ENCODE measurements at regions not wholly inside any gene's neighbourhood (a gene's known extent, or its start where the extent isn't known, plus 50 kb on each side); places are given as distances from the start of the nearest gene placed in this dataset.

DNA sequence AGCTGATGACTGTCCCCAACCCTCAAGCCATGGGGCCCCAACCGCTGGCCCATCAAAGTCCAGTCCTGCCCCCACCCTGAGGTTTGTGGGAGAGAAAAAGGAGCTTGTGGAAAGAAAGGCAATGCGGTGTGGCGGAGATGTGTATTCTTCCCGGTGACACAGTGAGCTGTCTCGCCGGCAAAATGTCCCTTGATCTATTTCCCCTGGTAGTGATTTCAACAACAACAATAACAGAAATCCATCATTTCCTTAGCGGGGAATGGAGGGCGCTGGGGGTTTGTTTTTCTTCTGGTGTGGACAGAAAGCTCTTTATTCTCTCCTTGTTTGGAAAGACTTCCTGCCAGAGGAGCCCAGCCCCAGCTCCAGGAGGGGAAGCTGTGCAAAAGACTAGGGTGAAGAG lies 93.7 kb upstream of the LHX5 start:
- no peak for DNase-seq (ENCODE audit: extremely low spot score, unreplicated experiment)
- Mint-ChIP-seq H3K36me3 (ENCODE audit: unreplicated experiment) (no peaks in the 10 kb centered on the region), H3K4me1 (ENCODE audit: unreplicated experiment) (no peaks in the 10 kb centered on the region), H3K27me3 (ENCODE audit: unreplicated experiment) (no peaks in the 10 kb centered on the region), H3K27ac (ENCODE audit: unreplicated experiment) (no peak overlapping the region), H3K4me3 (ENCODE audit: unreplicated experiment) (no peak overlapping the region), H3K9me3 (ENCODE audit: unreplicated experiment) (no peaks in the 10 kb centered on the region)
- TF ChIP-seq, protein P1, sequence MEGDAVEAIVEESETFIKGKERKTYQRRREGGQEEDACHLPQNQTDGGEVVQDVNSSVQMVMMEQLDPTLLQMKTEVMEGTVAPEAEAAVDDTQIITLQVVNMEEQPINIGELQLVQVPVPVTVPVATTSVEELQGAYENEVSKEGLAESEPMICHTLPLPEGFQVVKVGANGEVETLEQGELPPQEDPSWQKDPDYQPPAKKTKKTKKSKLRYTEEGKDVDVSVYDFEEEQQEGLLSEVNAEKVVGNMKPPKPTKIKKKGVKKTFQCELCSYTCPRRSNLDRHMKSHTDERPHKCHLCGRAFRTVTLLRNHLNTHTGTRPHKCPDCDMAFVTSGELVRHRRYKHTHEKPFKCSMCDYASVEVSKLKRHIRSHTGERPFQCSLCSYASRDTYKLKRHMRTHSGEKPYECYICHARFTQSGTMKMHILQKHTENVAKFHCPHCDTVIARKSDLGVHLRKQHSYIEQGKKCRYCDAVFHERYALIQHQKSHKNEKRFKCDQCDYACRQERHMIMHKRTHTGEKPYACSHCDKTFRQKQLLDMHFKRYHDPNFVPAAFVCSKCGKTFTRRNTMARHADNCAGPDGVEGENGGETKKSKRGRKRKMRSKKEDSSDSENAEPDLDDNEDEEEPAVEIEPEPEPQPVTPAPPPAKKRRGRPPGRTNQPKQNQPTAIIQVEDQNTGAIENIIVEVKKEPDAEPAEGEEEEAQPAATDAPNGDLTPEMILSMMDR (IDR thresholded peaks at IDR 0.05) = no peak

DNA sequence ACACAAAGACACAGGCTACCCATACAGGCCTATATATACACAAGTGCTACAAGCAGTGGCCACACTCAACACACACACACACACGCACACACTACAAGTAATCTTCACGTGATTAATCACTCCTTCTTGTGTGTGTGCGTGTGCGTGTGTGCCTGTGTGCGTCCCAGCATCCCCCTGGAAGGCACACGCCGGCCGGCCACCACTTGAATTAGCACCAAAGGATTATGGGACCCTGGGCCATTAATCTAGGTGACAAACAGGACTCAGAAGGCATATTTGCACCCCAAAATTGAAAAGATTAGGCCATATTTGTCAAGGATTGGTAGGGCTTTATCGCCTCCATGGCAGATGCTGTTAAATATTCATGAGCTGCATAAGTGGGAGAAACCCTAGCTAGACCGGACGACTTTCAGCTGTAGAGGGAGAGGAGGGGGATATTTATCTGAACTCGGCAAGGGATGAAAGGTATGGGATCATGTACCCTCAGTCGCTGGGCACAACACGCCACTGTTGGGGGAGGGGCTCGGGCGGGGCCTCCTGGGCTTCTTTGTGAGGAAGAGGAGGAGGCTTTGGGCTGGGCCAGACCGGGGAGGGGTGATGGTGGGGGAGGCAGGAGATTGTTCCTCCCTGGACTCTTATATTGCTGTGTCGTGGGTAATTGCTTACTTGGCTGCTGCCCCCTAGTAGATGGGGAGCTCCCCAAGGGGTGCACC lies 89.6 kb upstream of the LHX5 start:
- Mint-ChIP-seq H3K9me3 (ENCODE audit: unreplicated experiment) (no peaks in the 10 kb centered on the region), H3K4me1 (ENCODE audit: unreplicated experiment) (no peaks in the 10 kb centered on the region), H3K36me3 (ENCODE audit: unreplicated experiment) (no peaks in the 10 kb centered on the region), H3K4me3 (ENCODE audit: unreplicated experiment) (no peak overlapping the region), H3K27ac (ENCODE audit: unreplicated experiment) (no peak overlapping the region), H3K27me3 (ENCODE audit: unreplicated experiment) (no peaks in the 10 kb centered on the region)
- DNase-seq (ENCODE audit: extremely low spot score, unreplicated experiment) = no peak
- TF ChIP-seq, protein P1 (IDR thresholded peaks at IDR 0.05) = no peak

DNA sequence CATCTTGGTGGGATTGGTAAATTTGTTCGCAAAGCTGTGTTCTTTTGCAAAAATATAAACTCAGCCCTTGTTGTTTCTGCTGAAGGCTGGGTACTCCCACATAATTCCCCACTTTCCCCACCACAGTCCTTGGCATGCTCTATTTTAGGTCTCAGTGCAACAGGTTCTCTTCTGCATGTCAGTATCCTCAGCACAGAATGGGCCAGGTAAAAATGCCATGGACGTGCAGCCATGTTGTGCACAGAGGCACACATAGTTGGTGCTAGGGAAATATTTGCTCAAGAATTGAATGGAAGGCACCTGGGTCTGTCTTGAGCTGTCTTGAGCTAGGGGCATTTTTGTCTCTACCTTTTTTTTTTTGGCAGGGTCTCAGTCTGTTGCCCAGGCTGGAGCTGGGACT lies 87.8 kb upstream of the LHX5 start:
- no peaks in the 10 kb centered on the region for H3K27me3 Mint-ChIP-seq (ENCODE audit: unreplicated experiment)

DNA sequence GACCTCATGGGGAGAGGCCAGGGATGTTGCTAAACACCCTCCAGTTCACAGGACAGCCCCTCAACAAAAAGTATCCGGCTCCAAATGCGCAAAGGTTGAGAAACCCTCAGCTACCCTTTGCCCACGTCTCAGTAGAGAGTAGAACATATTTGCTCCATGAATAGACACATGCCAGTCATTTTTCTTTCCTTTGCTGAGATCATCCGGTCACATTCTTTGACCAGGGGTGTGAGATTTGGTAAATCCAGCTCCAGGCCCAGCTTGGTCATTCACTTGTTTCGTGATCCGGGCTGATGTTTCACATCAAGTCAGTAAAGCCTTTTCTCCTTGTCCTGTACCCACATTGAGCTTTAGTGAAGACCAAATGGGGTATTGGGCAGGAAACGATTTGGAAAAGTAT lies 83.6 kb upstream of the LHX5 start:
- Mint-ChIP-seq H3K4me1 (ENCODE audit: unreplicated experiment) (no peaks in the 10 kb centered on the region), H3K4me3 (ENCODE audit: unreplicated experiment) (no peak overlapping the region), H3K27me3 (ENCODE audit: unreplicated experiment) (no peaks in the 10 kb centered on the region), H3K36me3 (ENCODE audit: unreplicated experiment) (no peaks in the 10 kb centered on the region), H3K27ac (ENCODE audit: unreplicated experiment) (no peak overlapping the region), H3K9me3 (ENCODE audit: unreplicated experiment) (peaks cover 6% of the 10 kb centered on the region)
- DNase-seq (ENCODE audit: extremely low spot score, unreplicated experiment) = no peak
- TF ChIP-seq, protein P1 (IDR thresholded peaks at IDR 0.05) = no peak

More for the DNA sequence above, 87.8 kb upstream of the LHX5 start:
- Mint-ChIP-seq H3K4me1 (ENCODE audit: unreplicated experiment) (no peaks in the 10 kb centered on the region), H3K9me3 (ENCODE audit: unreplicated experiment) (no peaks in the 10 kb centered on the region), H3K4me3 (ENCODE audit: unreplicated experiment) (no peak overlapping the region), H3K36me3 (ENCODE audit: unreplicated experiment) (no peaks in the 10 kb centered on the region), H3K27ac (ENCODE audit: unreplicated experiment) (no peak overlapping the region)
- TF ChIP-seq, protein P1 (IDR thresholded peaks at IDR 0.05) = no peak
- no peak for DNase-seq (ENCODE audit: extremely low spot score, unreplicated experiment)

DNA sequence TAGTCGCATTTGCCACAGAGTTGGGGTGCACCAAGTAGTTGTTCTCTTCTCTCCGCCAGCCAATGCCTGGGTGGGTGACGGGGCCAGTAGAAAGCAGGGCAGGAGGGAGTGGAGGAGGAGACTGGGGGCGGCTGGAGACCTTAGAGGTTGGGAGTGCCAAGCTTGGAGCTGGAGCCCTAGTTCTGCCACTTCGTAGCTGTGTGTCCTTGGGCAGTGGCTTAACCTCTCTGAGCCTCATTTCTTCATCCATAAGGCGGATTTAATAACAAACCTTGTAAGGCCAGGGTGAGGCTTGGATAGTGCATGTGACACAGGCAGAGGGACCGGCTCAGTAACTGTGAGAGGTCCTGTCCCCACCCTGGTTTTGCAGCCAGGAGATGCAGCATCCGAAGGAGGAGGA lies 81.1 kb upstream of the LHX5 start:
- H3K27ac Mint-ChIP-seq (ENCODE audit: unreplicated experiment) = no peak overlapping the region
- DNase-seq (ENCODE audit: extremely low spot score, unreplicated experiment) = no peak
- no peaks in the 10 kb centered on the region for H3K4me1 Mint-ChIP-seq (ENCODE audit: unreplicated experiment)
- no peaks in the 10 kb centered on the region for H3K27me3 Mint-ChIP-seq (ENCODE audit: unreplicated experiment)
- peaks cover 6% of the 10 kb centered on the region for H3K9me3 Mint-ChIP-seq (ENCODE audit: unreplicated experiment)
- H3K36me3 Mint-ChIP-seq (ENCODE audit: unreplicated experiment) = no peaks in the 10 kb centered on the region
- TF ChIP-seq, protein P1 (IDR thresholded peaks at IDR 0.05) = no peak
- H3K4me3 Mint-ChIP-seq (ENCODE audit: unreplicated experiment) = no peak overlapping the region

Data from osteocyte (in vitro differentiated cells).